Activated B cell treated with CpG ODN at 0.5 μM for 24 hours (primary cell): ENCODE measurements at regions not wholly inside any gene's neighbourhood (a gene's known extent, or its start where the extent isn't known, plus 50 kb on each side); places are given as distances from the start of the nearest gene placed in this dataset.

Experiments
- ATAC-seq: fragments of 200-7000 bp; cut with Tn5 transposase; one replicate; pipeline ENCODE4 v1.10.0; 2021; ENCODE audit warnings: low read depth, mild to moderate bottlenecking, moderate library complexity
- CTCF ChIA-PET: fragments of 350-600 bp; sonication (Branson Sonifier 250); formaldehyde crosslinking; loops from one replicate; lab custom pipeline; 2021; ENCODE audit warnings: antibody characterized with exemption; lab: Charles Lee
- POLR2A ChIA-PET: fragments of 350-600 bp; sonication (Branson Sonifier 250); formaldehyde crosslinking; loops from one replicate; lab custom pipeline; 2021; ENCODE audit warnings: antibody characterized with exemption; lab: Charles Lee
- DNase-seq: peaks from one replicate; pipeline ENCODE4 v3.0.0; 2022
- H3K27ac Mint-ChIP-seq: one replicate; pipeline ENCODE4 v1.8.0; 2020; ENCODE audit warnings: mixed read lengths
- H3K27me3 Mint-ChIP-seq: one replicate; pipeline ENCODE4 v1.8.0; 2021; ENCODE audit warnings: mixed read lengths
- H3K36me3 Mint-ChIP-seq: one replicate; pipeline ENCODE4 v1.8.0; 2021; ENCODE audit warnings: low read depth, mixed read lengths
- H3K4me1 Mint-ChIP-seq: one replicate; pipeline ENCODE4 v1.8.0; 2021; ENCODE audit warnings: mixed read lengths
- H3K4me3 Mint-ChIP-seq: one replicate; pipeline ENCODE4 v1.8.0; 2020; ENCODE audit warnings: mild to moderate bottlenecking, mixed read lengths
- H3K9me3 Mint-ChIP-seq: one replicate; pipeline ENCODE4 v1.8.0; 2020; ENCODE audit warnings: mixed read lengths
- CTCF ChIP-seq: fragments of 200-600 bp; IDR thresholded peaks from one replicate; pipeline ENCODE4 v1.8.0; 2022; ENCODE audit warnings: antibody characterized with exemption, mild to moderate bottlenecking
- intact Hi-C: fragments of 100-400 bp; cut with micrococcal nuclease; formaldehyde crosslinking; loops from one replicate; pipeline ENCODE4 v1.15.1; 2024

DNA sequence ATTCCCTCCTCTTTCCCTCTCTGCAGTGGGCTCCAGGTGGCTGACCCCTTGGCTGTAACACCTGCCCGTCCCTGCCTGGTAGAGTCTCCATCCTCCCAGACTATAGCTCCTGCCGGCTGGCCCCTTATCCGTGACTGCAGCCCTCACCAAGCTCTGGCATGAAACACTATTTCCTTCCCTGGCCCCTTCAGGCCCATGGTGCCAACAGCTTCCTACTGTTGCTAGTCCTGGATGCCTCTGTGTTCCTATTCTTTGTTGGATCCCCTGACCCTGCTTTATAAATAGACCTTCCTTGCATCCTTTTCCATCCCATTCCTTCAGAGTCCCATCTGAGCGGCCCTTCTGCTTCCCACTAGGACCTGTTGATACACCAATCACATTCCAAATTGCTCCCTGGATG lies 195.0 kb downstream of the ZNF326 start:
- H3K4me1 Mint-ChIP-seq: no peaks in the 10 kb centered on the region
- no peak for TF ChIP-seq CTCF
- POLR2A ChIA-PET: no interaction called here
- DNase-seq: no peak
- no peak overlapping the region for H3K4me3 Mint-ChIP-seq
- H3K27ac Mint-ChIP-seq: no peak overlapping the region
- CTCF ChIA-PET: no interaction called here
- H3K36me3 Mint-ChIP-seq: no peaks in the 10 kb centered on the region
- no peaks in the 10 kb centered on the region for H3K27me3 Mint-ChIP-seq
- no peak for ATAC-seq
- H3K9me3 Mint-ChIP-seq: no peaks in the 10 kb centered on the region
- intact Hi-C loops: no loop called here

- ATAC-seq (no peak), DNase-seq (no peak)
- no peaks in the 10 kb centered on the region for H3K9me3 Mint-ChIP-seq
- intact Hi-C loops: no loop called here
- TF ChIP-seq CTCF: no peak
- POLR2A ChIA-PET: no interaction called here
- H3K36me3 Mint-ChIP-seq: no peaks in the 10 kb centered on the region
- no peaks in the 10 kb centered on the region for H3K4me1 Mint-ChIP-seq
- CTCF ChIA-PET: no interaction called here
- no peaks in the 10 kb centered on the region for H3K27me3 Mint-ChIP-seq
- H3K4me3 Mint-ChIP-seq: no peak overlapping the region
- H3K27ac Mint-ChIP-seq: no peak overlapping the region
These were observed 192.3 kb downstream of the ZNF326 start for GRCh38 chr1:90187323-90187585.

DNA sequence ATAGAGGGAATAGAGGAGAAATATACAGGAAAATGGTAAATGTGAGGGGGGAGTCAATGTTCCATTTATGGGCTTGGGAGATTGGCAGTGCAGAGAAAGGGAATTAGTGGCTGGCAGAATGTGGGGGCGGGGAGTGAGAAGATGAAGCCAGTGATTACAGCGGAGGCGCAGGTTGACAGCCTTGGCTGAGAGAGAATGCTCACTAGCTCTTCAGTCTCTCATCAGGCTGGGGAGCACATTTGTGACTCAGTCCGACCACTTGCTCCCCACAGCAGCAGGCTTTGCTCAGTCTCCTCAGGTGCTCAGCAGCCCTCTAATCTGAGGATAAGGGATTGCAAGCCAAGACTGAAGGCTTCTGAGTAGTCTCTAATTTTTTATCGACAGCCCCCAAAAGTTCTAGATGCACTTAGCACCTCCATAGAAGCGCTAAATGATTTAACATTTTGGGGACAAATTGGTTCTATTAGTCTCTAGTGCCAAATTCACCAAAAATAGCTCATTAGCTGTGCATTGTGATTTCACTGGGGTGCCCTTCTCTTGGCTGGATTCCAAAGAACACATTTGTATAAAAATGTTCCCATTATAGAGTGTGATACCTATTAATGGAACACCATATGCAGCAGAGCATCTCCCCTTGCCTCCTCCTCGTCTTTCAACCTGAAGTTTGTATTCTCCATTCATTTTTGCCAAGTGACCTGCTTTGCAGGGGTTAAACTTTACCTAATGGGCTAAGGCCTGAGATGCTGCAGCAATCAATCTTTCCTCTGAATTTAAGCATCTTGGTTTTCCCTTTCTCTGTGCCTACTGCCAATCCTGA lies 191.8 kb downstream of the ZNF326 start:
- no peak for ATAC-seq

GRCh38 chr1:90176530-90176929 lies 181.6 kb downstream of the ZNF326 start:
- ATAC-seq: no peak
- H3K36me3 Mint-ChIP-seq: no peaks in the 10 kb centered on the region
- no peaks in the 10 kb centered on the region for H3K4me1 Mint-ChIP-seq
- H3K27me3 Mint-ChIP-seq: no peaks in the 10 kb centered on the region
- no peaks in the 10 kb centered on the region for H3K9me3 Mint-ChIP-seq
- no peak overlapping the region for H3K4me3 Mint-ChIP-seq
- ChIA-PET CTCF (no interaction called here), POLR2A (no interaction called here)
- DNase-seq: no peak
- TF ChIP-seq CTCF: no peak
- intact Hi-C loops: no loop called here
- H3K27ac Mint-ChIP-seq: no peak overlapping the region

More for the DNA sequence above, 191.8 kb downstream of the ZNF326 start:
- TF ChIP-seq CTCF: no peak
- no peaks in the 10 kb centered on the region for H3K27me3 Mint-ChIP-seq
- intact Hi-C loops: no loop called here
- H3K9me3 Mint-ChIP-seq: no peaks in the 10 kb centered on the region
- CTCF ChIA-PET: no interaction called here
- no peak overlapping the region for H3K27ac Mint-ChIP-seq
- no peaks in the 10 kb centered on the region for H3K36me3 Mint-ChIP-seq
- no peaks in the 10 kb centered on the region for H3K4me1 Mint-ChIP-seq
- no peak for DNase-seq
- no peak overlapping the region for H3K4me3 Mint-ChIP-seq
- POLR2A ChIA-PET: no interaction called here

DNA sequence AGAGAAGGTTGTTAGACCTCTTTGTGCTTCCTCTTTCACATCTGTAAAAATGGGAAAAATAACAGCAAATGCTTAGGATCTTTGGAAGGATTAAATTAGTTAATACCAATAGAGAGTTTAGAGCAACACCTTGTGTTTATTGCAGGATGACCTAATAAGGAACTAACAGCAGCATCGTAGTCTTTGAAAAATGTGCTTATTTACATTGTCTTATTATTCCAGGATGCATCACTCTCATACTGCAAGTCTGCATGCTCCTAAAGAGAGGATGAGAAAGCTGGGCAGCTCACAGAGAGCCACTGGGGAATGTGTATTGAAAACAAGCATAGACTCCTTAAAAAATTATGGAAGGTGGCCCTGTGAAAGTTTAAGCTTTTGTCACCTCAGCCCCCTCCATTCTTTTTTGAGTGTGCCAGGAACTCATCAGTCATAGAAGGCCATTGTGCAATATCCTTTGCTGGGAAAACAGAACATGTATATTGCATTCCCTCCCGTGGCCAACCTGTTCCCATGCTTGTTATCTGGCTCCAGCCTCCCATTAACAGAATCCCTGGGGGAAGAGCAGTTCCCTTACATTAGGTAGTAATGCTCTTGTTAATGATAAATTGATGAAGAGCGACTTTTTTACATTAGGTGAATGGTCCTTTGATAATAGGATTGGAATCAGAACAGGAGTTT lies 180.7 kb downstream of the ZNF326 start:
- Mint-ChIP-seq H3K27me3 (no peaks in the 10 kb centered on the region), H3K4me1 (no peaks in the 10 kb centered on the region), H3K27ac (no peak overlapping the region), H3K9me3 (no peaks in the 10 kb centered on the region), H3K4me3 (no peak overlapping the region), H3K36me3 (no peaks in the 10 kb centered on the region)
- ATAC-seq (no peak), DNase-seq (no peak)
- TF ChIP-seq CTCF: no peak
- intact Hi-C loops: no loop called here
- POLR2A ChIA-PET: no interaction called here
- CTCF ChIA-PET: no interaction called here
